Retinal pigment epithelial cell (primary cell): ENCODE measurements at regions not wholly inside any gene's neighbourhood (a gene's known extent, or its start where the extent isn't known, plus 50 kb on each side); places are given as distances from the start of the nearest gene placed in this dataset.

Experiments
- DNase-seq: peaks from one replicate; pipeline ENCODE4 v3.0.0-alpha.2; 2010; ENCODE audit warnings: low read depth
- H3K4me3 ChIP-seq: 2 replicates; pipeline ENCODE4 v1.5.1; 2011; ENCODE audit warnings: mild to moderate bottlenecking, low read length, control low read depth, moderate library complexity
- CTCF ChIP-seq: conservative IDR thresholded peaks from 2 replicates; pipeline ENCODE4 v1.5.1; 2011; ENCODE audit warnings: low read depth, low read length, control low read depth, inconsistent platforms

- no peak for TF ChIP-seq CTCF
- no peak for DNase-seq
- H3K4me3 ChIP-seq = no peak overlapping the region
Observed at GRCh38 chr18:55024564-55024963, 65.3 kb upstream of the CCDC68 start.

- no peak overlapping the region for H3K4me3 ChIP-seq
- no peak for TF ChIP-seq CTCF
- DNase-seq = peak; percentile 33
Observed at GRCh38 chr18:55018602-55019001, 59.3 kb upstream of the CCDC68 start.

GRCh38 chr18:55014095-55014494 lies 54.8 kb upstream of the CCDC68 start:
- H3K4me3 ChIP-seq = no peak overlapping the region
- no peak for DNase-seq
- TF ChIP-seq CTCF = no peak

GRCh38 chr18:55013685-55014084 lies 54.4 kb upstream of the CCDC68 start:
- DNase-seq = no peak
- no peak overlapping the region for H3K4me3 ChIP-seq
- TF ChIP-seq CTCF = no peak

GRCh38 chr18:55013086-55013485 lies 53.8 kb upstream of the CCDC68 start:
- no peak for TF ChIP-seq CTCF
- no peak overlapping the region for H3K4me3 ChIP-seq
- DNase-seq = no peak

- H3K4me3 ChIP-seq = no peak overlapping the region
- TF ChIP-seq CTCF = no peak
- no peak for DNase-seq
Observed at GRCh38 chr18:55012008-55012407, 52.7 kb upstream of the CCDC68 start.
